CD4-positive, alpha-beta T cell treated with Interleukin-6 for 4 hours (primary cell): ENCODE measurements at regions not wholly inside any gene's neighbourhood (a gene's known extent, or its start where the extent isn't known, plus 50 kb on each side); places are given as distances from the start of the nearest gene placed in this dataset.

Source experiments
- DNase-seq: peaks from one replicate; pipeline ENCODE4 v3.0.0-alpha.2; 2020; ENCODE audit warnings: mixed read lengths

DNA sequence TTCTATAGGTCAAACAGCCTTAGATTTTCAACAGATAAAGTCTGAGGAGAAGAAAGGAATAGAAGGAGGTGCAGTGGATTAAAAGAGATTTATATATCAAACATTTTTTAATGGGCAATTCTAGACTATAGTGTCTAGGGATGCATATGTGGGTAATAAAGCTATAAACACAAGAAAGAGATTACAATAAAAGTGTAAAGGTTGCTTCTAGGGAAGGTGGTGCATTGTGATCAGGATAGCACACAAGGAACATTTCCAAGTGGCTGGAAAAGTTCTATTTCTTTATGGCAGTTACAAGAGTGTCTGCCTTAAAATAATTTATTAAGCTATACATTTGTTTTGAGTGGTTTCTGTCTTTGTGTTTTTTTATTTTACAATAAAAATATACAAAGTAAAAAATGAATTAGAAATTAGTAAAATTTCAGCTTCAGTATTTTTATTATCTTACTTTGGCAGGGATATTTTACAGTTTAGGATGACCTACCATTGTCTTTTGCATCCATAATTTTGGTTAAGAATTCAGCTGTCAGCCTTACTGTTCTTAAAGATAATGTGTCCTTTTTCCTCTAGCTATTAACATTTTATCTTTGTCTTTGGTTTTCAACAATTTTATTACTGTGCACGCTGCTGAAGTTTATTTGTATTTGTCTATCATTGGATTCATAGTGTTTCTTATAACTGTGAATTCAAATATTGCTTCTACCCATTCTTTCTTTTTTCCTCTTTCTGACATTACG lies 221.8 kb downstream of the LACC1 start:
- no peak for DNase-seq

DNA sequence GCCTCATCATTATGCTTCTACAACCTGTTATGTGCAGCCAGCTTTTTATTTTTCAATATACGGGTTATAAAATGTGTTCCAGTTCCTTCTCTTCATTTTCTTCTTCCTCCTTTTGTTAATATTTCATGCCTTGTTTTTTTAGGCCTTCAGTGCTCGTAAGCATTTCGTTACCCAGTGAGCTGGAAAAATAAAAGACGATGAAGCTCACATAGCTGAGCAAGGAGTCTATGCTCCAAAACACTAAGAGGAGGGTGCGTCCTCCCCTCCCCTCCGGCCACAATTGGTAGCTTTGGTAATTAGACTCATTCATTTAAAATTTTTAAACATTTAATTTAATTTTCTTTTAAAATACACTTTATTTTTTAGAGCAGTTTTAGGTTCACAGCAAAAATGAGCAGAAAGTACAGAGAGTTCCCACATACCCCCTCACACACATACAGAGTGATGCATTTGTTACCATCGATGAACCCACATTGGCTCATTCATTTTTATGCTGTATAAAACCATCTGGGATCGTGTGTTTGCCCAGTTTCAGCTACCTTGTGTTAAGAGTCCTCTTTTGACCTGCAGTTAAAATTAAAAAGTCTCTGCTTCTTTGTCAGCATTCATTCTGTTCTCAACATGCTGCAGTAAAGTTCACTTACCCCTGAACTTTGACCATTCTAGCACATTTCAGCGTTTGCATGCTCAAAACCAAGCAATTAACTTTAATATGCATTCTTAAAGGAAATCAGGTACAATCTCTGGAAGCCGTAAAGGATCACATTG lies 223.9 kb downstream of the LACC1 start:
- no peak for DNase-seq

DNA sequence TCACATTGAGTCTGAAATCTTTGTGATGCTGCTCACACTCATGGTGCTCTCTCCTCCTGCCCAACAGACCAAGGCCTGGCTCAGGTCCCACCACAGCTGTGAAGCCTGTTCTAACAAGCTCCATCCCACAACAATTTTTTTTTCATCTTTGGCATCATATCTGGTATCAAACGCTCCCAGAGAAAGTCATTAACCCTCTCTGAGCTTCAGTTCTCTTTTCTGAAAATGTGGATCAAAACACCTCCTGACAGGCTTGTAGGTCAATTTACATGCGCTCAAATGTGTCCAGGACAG lies 224.4 kb downstream of the LACC1 start:
- no peak for DNase-seq

DNA sequence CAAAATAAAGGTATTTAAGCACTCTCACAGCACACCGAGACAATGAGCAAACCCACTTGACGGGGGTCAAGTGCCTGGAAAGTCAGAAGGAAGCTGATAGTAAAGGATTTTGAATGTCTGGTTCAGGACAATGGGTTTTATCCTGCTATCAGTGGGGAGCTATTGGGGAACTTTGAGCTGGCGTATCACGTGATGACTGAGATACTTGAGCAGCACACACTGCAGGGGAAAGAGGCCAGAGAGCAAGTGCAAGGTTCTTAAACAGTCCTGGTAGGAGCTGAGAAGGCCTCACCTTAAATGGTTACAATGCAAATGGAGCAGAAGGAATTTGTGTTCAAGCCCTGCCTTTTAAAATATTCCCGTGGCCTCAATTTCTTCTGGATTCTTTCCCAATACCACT lies 225.3 kb downstream of the LACC1 start:
- DNase-seq, result no peak

DNA sequence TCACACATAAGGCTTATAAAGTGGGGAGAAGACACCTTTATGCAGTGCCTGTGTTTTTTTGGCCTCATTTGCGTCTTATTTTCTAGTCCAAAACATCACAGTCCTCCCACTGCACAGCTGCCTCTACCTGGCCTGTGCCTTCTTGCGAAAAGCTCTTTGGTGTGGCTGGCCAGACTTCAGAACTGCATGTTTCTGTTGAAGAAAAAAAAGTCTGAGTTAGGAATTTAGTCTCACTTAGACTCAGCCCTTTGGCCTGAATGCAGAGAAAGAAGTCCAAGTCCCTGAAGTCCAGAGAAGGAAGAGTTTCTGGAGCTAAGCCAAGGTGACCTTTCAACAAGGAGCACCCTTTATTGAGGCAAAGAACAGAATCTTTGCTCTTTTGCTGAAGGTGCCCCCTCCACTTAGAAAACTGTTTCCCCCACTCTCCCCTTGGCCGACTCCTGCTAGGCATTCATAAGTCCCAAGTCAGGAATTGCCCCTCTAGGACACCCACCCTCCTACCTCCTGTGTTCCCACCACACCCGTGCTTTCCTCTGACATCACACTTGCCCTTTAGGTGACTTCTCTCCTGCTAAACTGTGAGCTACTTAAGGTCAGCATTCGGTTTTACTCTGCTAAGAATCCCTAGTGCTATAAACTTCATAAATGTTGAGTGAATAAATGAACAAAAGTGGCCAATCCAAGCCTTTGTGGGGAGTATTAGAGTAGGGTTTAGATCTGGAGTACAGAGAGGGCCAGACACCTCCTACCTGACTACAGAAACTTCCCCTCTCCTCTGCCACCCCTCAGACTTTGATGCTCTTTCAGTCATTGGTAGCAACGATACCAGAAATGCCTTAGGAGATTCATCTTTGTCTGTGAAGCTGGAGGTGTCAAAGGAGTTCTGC lies 226.8 kb downstream of the LACC1 start:
- no peak for DNase-seq

DNA sequence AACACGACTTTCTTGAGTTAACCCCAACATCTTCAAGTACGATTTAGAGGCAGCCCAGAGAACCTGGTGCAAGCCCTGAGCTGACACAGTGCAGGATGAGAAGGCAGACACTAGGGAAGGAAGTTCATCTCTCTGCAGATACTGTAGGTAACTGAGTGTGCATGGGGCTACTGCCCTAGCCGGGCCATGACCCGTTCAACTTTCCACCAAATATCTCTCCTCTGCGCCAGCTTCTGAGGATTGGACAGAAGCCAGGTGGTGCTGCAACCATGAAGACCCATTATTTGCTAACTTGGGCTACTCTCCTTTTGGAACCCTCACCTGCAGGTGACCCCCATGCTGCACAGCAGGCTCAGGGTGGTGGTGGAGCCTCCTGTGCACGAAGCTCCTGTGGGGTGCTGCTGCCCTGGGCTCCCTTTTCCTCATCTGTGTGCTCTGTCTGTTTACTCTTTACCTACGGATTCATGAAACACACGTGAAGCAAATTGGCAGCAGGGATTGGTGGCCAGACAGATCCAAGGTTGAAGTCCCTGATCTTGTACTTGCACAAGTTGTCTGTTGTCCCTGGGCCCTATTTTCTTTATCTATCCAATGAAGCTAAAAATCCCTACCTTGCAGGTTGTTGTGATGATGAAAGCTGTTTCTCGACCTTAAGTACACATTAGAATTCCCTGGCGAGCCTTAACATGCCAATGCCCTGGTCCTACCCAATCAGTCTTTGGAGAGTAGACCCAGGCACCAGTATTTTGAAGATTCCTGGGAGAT lies 227.8 kb downstream of the LACC1 start:
- no peak for DNase-seq

DNA sequence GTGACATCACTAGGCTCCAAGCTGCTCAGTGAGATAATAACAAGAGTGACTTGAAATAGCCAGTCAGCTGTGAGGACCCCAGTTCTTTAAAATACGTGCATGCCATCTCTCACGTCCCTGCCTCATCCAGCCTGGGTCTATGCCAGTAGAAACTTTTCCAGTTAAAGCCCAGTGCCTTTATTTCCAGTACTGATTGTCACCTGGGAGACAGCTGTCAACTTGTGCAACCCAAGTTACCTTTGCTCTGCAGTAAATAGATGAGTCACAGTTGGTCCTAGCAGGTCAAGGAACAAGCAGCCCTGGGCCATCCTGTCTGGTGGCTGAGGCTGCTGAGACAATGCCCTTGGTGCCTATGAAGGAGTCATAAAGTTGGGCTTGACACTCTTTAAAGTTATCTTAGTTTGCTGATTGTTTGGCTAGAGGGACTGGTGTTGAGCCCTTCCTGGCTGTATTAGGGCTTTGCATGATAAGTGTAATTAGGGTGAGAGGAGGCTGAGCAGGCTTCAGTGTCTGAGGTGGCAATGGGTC lies 228.7 kb downstream of the LACC1 start:
- DNase-seq, result no peak

DNA sequence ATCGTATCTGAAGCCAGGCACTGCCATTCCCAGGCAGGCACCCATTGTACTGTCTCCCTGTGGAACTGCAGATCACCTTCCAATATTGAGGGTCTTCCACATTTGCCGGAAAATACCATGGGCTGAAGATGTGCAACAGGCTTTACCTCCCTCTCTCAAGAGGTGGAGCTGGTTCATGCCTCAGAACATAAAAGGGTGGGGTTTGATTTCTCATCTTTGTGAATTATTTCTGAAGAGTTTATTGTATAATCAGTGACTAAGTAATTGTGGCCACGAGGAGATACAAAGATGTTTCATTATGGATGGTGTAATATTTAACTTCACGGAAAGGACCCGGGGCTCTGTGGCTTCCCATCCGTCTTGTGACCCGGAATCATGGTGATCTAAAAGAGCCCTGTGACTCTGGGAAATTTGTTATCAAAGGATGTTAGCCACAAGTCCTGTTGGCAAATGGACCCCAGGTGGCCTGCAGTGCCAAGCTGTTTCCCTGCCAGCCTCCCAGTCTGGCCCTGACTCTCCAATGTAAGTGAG lies 230.5 kb downstream of the LACC1 start:
- no peak for DNase-seq

DNA sequence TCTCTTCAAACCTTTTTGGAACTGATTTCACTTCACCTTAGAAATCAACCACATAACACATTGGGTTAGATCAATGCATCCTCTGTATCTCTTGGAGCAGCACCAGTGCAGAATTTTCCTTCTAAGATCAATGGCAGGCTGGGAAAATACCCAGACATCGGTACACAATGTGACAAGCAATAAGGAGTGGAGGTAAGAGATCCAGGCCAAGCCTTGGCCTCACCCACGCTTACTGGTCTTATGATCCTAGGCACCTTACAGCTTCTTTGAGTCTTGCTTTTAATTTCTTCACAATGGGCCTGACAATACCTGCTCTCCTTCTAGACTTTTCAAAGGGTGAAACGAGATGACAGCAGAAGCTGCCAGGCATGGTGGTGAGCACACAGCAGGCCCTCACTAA lies 232.0 kb downstream of the LACC1 start:
- DNase-seq, result no peak

DNA sequence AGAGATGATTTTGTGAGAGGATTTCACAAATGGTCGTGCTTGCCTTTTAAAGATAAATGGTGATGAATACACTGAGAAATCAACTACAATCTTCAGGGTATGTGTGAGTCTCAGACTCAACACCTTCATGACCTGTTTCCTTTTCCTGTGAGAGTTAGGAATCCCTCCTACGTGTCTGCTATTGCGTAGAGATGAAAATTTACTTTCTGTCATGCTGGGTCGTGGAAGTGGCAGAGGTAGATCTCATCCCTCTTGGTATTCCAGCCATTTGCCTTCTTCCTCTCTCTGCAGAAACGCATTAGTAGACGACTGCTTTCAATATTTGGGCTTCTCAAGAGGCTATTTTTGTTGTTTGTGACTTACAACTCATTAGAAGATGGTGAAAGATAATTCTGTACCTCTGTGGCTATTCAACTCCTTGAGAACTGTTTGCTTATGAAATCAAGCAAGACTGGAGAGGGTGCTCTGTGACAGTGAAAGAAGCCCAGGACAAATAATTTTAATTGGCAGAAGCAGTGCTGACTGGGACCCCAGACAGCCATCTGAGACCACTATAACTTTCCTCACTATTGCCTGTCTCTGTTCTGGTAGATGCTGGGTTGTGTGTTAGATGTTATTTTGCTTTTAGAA lies 233.1 kb downstream of the LACC1 start:
- DNase-seq, result no peak

DNA sequence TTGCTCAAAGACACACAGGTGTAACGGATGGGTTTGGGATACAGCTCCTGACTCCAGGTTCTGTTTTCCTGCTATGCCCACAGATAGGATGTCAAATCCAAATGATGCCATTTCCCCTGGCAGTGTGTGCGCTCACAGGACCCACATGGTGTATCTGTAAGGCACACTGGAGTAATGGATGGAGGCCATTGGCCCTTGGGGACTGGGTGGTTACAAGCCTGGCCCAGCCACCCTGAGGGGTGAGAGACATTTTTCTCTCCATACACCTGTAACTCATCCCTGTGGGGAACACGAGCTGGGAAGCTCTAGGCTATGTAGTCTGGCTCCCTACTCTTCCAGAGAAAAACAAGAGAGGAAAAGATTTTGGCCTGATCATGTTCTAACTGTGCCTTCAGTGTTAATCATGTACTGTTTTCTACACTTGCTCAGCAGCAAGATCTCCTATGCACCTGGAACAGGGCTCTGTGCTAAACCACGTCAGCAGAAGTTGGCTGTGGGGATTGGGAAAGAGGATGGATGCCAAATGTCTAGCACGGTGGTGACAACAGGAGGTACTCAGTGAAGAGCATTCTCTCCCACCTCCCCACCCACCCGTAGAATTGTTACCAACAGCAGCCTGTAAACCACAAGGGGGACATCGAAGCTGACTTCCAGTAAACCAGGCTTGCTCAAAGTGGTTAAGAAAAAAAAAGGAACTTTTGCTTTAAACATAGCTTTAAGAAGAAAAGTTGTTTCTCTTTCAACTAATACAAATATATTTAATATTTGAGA lies 237.0 kb downstream of the LACC1 start:
- DNase-seq, result no peak

DNA sequence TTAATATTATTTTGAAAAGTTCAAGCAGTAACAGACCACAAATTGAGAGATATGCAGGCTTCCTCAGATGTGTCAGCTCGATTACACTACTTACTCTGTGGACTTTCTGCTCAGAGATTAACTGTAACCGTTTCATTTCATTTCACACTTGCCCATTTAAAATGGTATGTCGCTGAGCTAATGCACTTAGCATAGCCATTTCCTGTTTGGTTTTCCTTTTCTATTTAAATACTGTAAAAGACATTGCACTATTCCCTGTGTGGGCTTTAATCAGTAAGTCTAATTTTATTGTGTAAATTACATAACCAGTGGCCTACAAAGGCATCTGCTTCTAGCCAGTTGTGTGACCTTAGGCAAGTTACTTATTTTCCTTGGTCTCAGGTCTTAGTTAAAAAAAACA lies 237.6 kb downstream of the LACC1 start:
- no peak for DNase-seq

DNA sequence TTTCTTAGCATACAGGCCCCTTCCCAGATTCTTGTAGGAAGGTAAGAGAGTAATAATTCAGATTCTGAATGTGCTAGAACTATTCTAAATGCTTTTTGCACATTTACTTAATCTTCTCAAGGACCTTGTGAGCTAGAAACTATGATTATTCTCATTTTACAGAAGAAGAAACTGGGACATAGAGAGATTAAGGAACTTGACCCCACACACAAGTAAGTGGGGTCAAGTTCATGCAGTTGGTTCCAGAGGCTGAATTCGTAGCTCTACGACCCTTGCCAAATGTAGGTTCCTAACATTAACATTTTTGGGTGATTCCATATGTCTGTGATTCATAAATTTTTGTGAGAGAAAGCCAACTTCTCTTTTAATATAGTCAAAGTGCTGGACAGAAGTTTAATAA lies 238.1 kb downstream of the LACC1 start:
- DNase-seq, result no peak

DNA sequence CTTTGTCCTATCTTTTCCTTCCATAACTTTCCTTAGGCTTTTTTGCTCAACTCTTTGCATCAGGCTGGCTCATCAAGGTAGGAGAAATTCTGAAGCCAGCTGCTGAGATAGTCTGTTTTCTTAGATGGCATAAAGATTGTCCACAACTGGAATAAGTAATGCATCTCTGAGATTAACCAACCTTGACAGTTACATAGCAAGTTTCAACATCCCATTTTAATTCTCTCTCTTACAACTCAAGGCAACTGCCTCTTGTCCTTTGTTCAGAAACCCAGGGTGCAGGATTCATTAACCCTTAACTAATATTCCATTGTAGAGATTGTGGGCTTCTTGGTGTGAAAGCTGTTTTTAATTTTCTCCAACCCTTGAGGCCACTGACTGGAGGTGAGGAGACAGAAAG lies 239.2 kb downstream of the LACC1 start:
- DNase-seq, result no peak

DNA sequence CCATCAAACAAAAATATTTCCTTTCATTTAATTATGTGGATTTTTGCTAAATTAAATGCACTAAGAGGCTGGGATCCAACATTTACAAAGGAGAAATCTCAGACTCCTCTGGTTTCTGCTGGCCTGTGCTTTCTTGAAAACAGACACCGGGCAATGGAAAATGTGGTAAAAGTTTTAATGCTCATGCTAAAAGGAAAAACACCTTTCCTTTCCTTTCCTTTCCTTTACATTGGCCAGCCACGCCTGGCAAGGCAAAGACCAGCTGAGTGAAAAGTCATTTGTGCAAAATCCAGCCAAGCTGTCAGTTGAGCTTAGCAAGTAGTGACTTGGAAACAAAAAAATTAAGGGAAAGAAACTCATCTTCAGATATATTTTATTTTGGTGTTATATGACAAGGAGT lies 240.3 kb downstream of the LACC1 start:
- DNase-seq, result no peak

DNA sequence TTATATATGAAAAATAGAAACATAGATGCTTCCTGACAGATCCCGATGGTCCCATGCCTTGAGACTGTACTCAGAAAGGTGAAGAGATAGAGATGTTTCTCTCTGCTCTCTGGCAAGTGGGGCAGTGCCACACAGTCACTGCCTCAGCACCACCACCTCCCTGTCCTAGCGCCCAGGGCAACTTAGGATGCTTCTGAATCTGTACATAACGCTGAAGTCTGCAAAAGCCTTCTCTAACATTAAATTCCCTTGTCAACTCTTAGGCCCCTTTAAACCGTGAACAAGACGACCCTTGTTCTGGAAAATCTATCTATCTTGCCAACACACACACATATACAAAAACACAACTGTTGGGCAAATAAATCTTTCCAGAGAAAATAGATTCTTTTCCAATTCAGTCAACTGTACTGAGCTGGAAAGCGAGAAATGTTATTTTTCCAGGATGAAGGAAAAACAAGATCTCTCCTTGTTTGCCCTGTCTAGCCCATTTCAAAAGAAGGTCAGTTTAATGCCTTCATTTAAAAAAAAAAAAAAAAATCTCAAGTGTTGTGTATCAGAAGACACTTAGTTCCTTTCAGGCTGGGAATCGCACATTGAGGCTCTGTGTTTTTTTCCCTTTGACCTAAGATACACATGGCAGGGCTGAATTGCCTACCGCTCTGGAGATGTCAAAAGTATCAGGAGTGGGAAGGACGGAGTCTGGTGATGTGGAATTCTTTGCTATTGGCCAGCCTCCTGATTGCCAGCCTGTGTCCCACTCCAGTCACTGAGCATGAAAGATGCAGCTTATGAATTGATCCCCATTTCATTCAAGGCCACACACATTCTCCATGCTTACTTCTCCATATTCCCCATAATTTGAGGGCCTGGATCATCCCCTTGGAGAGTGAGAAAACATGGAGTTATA lies 241.4 kb downstream of the LACC1 start:
- DNase-seq, result no peak

DNA sequence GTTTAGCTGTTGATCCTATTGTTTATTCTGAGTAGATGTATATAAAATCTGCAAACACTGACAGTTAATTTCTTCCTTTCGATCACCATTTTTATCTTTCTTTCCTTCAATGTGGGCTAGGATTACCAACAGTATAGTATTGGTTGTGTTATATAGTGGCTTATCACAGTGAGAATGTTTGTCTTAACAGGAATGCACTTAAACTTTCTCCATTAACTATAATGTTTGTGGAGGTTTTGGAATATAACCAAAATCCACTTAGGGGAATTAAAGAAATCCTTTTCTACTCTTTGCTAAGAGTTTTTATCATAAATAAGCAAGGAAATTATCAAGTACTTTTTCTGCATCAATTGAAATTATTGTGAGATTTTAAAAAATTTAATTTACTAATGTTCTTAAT lies 244.6 kb downstream of the LACC1 start:
- no peak for DNase-seq

DNA sequence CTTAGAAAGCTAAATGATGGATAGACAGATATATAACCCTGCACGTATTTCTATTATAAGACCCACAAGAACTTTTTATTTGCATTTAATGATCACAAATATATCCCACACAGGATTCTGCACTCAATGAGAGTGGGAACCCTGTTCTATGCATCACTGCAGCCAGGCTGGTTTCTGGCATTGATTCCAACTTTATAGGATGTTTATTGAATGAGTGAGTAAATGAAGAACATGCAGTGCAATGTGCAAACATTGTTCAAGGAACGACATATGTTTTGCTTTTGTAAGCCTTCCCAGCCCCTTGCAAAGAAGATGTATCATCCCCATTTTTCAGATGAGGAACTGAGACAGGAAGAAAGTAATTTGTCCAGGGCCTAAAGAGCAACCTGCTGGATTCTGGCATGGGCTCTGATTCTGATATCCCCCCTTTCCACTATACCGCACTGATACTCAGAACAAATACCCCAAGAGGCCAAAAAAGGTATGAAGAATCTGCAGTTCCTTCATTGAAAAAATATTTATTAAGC lies 246.3 kb downstream of the LACC1 start:
- no peak for DNase-seq

DNA sequence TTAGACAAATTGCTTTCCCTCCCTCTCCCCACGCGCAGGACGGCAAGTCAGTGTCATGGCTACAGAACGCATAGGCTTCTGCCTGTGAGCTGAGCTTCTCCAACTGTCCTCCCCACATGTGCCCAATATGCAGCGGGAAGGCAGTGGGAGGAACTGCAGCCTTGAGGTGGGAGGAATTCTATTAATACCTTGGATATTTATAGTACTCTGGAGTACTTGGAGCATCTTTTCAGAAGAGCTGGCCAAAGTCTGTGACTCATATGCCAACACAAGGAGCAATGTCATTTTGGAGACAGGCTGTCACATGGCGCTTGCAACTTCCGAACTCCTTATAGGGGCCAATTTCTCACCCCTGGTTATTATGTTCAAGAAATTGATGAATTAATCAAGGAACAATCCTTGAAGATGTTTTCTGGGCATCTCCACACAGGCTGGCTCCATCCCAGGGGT lies 245.0 kb upstream of the SERP2 start:
- DNase-seq, result no peak

DNA sequence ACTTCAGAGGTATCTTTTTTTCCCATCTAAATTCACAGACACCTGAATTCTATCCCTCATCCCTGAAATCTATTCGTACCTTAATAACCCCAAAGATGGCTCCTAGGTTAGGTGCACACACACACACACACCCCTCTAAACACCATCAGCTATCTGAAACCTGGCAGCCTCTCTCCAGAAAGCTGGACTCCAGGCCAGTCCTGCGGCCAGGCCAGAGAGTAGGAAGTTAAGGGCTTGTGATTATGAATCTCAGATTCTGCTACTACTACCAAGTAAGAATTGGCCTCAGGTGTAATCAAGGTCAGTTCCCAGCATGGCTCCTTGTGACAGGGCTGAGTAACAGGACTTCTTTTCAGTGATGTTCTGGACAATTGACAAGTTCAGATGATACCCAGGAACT lies 244.2 kb upstream of the SERP2 start:
- DNase-seq, result no peak
